HG02884 (cell line): ENCODE measurements at regions not wholly inside any gene's neighbourhood (a gene's known extent, or its start where the extent isn't known, plus 50 kb on each side); places are given as distances from the start of the nearest gene placed in this dataset.

Experiments used
- ATAC-seq: cut with Tn5 transposase; IDR thresholded peaks from one replicate; pipeline ENCODE4 v1.9.1; 2021; ENCODE audit warnings: mild to moderate bottlenecking, moderate library complexity; ENCODE audit not compliant: unreplicated experiment

DNA sequence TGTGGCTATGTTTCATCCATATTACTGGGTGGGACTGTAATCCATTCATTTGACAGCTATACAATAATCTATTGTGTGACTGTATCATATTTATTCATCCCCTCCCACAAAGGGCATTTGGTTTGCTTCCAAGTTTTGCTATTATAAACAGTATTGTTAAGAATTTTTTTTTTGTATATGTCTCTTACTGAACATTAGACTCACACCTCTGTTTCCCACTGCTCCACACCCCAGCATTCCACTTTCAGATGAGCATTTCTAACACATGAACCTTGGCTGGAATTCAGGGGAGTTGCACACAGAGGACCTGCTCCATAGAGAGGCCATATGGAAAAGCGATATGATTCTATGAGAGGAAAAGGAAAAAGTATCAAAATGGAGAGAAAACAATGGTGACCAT lies 81.6 kb upstream of the DKK2 start:
- no peak for ATAC-seq

DNA sequence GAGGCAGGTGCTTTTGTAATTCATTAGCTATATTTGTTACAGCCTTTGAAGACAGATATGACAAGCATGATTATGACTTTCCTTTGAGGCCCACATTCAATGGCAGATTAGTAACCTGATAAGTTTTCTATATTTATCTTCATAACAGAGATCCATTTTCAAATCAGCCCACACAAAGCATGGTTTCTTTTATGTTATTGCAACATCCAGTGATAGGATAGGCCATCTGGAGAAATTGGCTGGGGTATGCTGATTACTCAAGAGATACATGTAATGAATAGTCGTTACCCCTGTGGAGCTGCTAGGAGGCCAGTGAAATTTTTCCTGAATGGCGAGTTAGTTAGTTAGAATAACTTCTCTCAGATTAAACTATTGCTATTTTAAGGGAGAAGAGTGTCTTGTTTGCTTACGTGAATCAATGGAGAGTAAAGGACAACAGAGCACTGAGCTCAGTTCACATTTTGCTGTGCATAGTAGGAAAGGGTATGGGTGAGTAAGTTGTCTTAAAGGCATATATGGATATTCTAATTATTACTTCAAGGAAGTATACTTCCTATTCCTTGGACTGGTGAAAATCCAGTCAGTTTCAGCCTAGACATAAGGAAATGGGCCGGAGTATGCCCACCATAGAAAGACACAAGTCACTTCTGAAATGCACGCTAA lies 79.2 kb upstream of the DKK2 start:
- ATAC-seq: no peak

DNA sequence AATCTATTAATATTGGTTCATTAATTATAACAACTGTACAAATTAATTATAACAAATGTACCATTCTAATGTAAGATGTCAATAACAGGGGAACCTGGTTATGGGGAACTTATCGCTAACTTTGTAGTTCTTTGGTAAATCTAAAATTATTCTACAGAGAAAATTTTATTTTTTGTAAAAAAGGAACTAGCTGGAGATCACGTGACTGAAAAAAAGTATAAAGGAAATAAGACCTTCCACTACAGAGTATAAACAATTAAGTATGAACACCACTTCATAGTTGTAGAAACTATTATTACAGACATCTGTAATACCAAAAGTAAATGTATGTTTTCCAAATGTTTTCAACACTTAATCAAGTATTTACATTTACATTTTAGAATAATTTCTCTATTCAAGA lies 77.9 kb upstream of the DKK2 start:
- ATAC-seq: no peak

DNA sequence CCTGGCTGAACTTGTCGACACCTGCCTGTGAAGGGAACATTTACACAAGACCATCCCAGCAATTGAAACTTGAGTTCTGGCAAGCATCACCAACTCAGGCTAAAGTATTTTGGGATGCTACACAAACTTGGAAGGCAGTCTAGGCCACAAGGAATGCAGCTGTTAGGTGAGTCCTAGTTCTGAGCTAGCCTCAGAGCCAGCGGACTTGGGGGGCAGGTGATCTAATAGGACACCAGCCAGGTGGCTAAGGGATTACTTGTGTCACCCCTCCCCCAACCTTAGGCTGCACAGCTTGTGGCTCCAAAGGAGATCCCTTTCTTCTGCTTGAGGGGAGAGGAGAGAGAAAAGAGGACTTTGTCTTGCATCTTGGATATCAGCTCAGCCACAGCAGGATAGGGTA lies 62.3 kb upstream of the DKK2 start:
- ATAC-seq: no peak

DNA sequence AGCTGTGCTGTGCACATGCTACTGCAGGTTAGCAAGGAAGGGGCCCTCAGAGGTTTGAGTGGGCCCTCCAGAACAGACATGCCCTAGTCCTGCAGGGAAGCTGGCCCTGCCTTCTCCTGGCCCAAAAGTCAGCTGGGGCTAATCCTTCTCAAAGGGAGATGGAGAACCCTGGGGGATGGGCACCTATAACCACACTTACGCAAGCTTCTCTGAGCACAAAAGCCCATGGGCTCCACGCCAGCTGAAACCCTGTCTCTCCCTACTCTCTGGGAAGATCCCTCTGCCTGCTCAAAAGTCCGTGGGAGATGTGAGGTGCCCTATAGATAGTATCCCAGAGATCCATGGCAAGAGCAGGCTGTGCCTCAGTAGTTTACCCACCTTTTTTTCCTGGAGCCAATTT lies 58.9 kb upstream of the DKK2 start:
- no peak for ATAC-seq

DNA sequence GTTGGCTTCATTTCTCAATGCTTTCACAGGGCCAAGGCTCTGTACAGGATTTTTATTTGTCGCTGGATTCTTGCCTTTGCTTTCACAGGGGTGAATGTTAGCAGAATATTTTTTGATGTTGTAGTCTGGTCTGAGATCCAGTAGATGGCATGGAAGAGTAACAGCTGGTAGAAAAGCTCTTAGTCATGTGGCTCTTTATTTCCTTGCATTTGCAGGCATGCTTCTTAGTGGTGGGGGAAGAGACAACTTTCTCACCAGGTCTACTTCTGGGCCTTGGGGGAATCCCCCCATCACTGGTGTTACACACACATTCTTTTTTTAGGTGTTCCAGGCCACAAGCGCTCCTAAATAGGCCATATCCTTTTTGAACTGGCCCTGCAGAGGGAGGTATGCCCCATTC lies 58.2 kb upstream of the DKK2 start:
- ATAC-seq: peak; percentile 79
